Astrocyte (in vitro differentiated cells and primary cell): ENCODE measurements at regions not wholly inside any gene's neighbourhood (a gene's known extent, or its start where the extent isn't known, plus 50 kb on each side); places are given as distances from the start of the nearest gene placed in this dataset.
A peak's percentile ranks its signal among the peaks of the same experiment; 100 is the strongest.

Experiments
- EZH2 ChIP-seq: IDR thresholded peaks from 2 replicates; pipeline ENCODE4 v1.6.1; 2012; ENCODE audit warnings: mild to moderate bottlenecking, low read length, inconsistent platforms; ENCODE audit not compliant: insufficient read depth
- TF ChIP-seq, protein P1 (sequence below): IDR thresholded peaks from 2 replicates; pipeline ENCODE4 v1.5.1; 2011; ENCODE audit warnings: low read depth, mild to moderate bottlenecking, inconsistent platforms, low read length, moderate library complexity; ENCODE audit not compliant: insufficient read depth

DNA sequence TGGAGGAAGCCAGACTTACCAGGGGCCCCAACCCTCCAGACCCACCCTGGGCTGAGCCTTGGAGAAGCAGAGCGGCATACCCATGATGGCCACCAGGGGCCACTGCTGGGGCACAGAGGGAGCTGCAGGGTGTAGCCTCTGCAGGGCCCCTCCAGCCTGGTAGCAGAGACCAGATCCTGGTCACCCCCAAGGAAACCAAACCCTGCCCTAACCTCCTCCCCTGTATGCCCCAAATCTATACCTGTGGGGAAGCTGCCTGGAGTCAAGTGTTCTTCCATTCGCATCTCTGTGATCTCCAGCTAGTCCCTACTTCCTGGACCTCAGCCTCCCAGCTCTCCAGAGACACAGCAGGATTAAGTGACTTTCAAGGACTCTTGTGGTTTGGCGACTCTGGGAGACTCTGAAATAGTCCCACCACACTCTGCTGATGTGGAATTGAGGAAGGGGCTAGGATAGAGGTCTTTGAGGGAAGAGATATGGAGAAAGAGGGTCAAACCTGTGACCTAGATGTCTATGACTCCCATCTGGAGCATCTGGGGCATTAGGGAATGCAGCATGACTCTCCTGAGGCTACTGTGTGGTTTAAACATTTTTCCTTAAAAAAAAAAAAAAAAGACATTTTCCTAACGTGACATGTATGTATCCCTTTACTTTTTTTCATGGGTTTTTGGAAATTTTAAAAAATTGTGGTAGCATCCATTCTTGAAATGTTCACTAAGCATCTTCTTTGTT is 119.2 kb upstream of the IPO9 start:
- TF ChIP-seq, protein P1, sequence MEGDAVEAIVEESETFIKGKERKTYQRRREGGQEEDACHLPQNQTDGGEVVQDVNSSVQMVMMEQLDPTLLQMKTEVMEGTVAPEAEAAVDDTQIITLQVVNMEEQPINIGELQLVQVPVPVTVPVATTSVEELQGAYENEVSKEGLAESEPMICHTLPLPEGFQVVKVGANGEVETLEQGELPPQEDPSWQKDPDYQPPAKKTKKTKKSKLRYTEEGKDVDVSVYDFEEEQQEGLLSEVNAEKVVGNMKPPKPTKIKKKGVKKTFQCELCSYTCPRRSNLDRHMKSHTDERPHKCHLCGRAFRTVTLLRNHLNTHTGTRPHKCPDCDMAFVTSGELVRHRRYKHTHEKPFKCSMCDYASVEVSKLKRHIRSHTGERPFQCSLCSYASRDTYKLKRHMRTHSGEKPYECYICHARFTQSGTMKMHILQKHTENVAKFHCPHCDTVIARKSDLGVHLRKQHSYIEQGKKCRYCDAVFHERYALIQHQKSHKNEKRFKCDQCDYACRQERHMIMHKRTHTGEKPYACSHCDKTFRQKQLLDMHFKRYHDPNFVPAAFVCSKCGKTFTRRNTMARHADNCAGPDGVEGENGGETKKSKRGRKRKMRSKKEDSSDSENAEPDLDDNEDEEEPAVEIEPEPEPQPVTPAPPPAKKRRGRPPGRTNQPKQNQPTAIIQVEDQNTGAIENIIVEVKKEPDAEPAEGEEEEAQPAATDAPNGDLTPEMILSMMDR: peak; percentile 63
- no peak for TF ChIP-seq EZH2
